Liver (tissue), 7 donors: ENCODE measurements at regions not wholly inside any gene's neighbourhood (a gene's known extent, or its start where the extent isn't known, plus 50 kb on each side); places are given as distances from the start of the nearest gene placed in this dataset.

Experiments used
- DNase-seq: peaks from one replicate; pipeline ENCODE4 v3.0.0-alpha.2; 2017; ENCODE audit warnings: low spot score
- H3K27ac ChIP-seq, 2 donors: one replicate each; pipeline ENCODE4 v1.7.0; 2013; ENCODE audit warnings: inconsistent platforms in 2 of 2, low read length in 2 of 2, control low read depth in 1 of 2, low read depth in 1 of 2, mild to moderate bottlenecking in 1 of 2
- H3K27me3 ChIP-seq, 4 donors: one replicate each; pipeline versions ENCODE4 v1.6.1 to v1.7.0; 2013; ENCODE audit warnings: low read length in 3 of 4, inconsistent platforms in 1 of 4, mild to moderate bottlenecking in 1 of 4, moderate library complexity in 1 of 4; ENCODE audit not compliant: control insufficient read depth in 4 of 4, insufficient read depth in 4 of 4
- H3K36me3 ChIP-seq, 4 donors: one replicate each; pipeline versions ENCODE4 v1.6.1 to v1.7.0; 2013; ENCODE audit warnings: low read length in 3 of 4, mild to moderate bottlenecking in 3 of 4, low read depth in 1 of 4, moderate library complexity in 1 of 4; ENCODE audit not compliant: control insufficient read depth in 4 of 4, insufficient read depth in 3 of 4
- H3K4me1 ChIP-seq, 4 donors: one replicate each; pipeline versions ENCODE4 v1.6.1 to v1.7.0; 2013; ENCODE audit warnings: low read length in 3 of 4, mild to moderate bottlenecking in 3 of 4, moderate library complexity in 1 of 4; ENCODE audit not compliant: control insufficient read depth in 4 of 4, insufficient read depth in 4 of 4
- H3K4me3 ChIP-seq, 3 donors: one replicate each; pipeline versions ENCODE4 v1.6.1 to v1.7.0; 2013; ENCODE audit warnings: low read length in 3 of 3, control low read depth in 1 of 3, low read depth in 1 of 3, mild to moderate bottlenecking in 1 of 3
- H3K9ac ChIP-seq, 2 donors: one replicate each; pipeline ENCODE4 v1.7.0; 2013; ENCODE audit warnings: low read length in 2 of 2, mild to moderate bottlenecking in 2 of 2, moderate library complexity in 2 of 2, control low read depth in 1 of 2, low read depth in 1 of 2
- H3K9me3 ChIP-seq, 4 donors: one replicate each; pipeline versions ENCODE4 v1.6.1 to v1.7.0; 2013; ENCODE audit warnings: low read length in 3 of 4; ENCODE audit not compliant: control insufficient read depth in 4 of 4
- ATF3 ChIP-seq: IDR thresholded peaks from 2 replicates; pipeline ENCODE4 v1.6.1; 2016; ENCODE audit warnings: antibody characterized with exemption
- EGR1 ChIP-seq, 2 donors: IDR thresholded peaks; 2 replicates each; pipeline ENCODE4 v1.6.1; 2016 to 2018; ENCODE audit warnings: antibody characterized with exemption in 2 of 2, low read depth in 2 of 2
- FOXA2 ChIP-seq: IDR thresholded peaks from 2 replicates; pipeline ENCODE4 v1.6.1; 2016; ENCODE audit warnings: antibody characterized with exemption
- HNF4A ChIP-seq, 2 donors: conservative IDR thresholded peaks; 2 replicates each; pipeline ENCODE4 v1.6.1; 2016; ENCODE audit warnings: antibody characterized with exemption in 2 of 2, mild to moderate bottlenecking in 2 of 2
- HNF4G ChIP-seq: IDR thresholded peaks from 2 replicates; pipeline ENCODE4 v1.6.1; 2016; ENCODE audit warnings: antibody characterized with exemption
- JUND ChIP-seq, 2 donors: IDR thresholded peaks; 2 replicates each; pipeline ENCODE4 v1.6.1; 2016; ENCODE audit warnings: antibody characterized with exemption in 2 of 2
- MAX ChIP-seq: IDR thresholded peaks from 2 replicates; pipeline ENCODE4 v1.6.1; 2016; ENCODE audit warnings: antibody characterized with exemption
- NR2F2 ChIP-seq: IDR thresholded peaks from 2 replicates; pipeline ENCODE4 v1.6.1; 2016; ENCODE audit warnings: antibody characterized with exemption
- RAD21 ChIP-seq, 2 donors: IDR thresholded peaks; 2 replicates each; pipeline ENCODE4 v1.6.1; 2016; ENCODE audit warnings: antibody characterized with exemption in 2 of 2, mild to moderate bottlenecking in 2 of 2
- RXRA ChIP-seq, 2 donors: IDR thresholded peaks; 2 replicates each; pipeline ENCODE4 v1.6.1; 2017 to 2018; ENCODE audit warnings: antibody characterized with exemption in 2 of 2, mild to moderate bottlenecking in 1 of 2
- SP1 ChIP-seq: IDR thresholded peaks from 2 replicates; pipeline ENCODE4 v1.6.1; 2018; ENCODE audit warnings: antibody characterized with exemption, mild to moderate bottlenecking
- TAF1 ChIP-seq: conservative IDR thresholded peaks from 2 replicates; pipeline ENCODE4 v1.6.1; 2016; ENCODE audit warnings: antibody characterized with exemption, mild to moderate bottlenecking
- YY1 ChIP-seq: IDR thresholded peaks from 2 replicates; pipeline ENCODE4 v1.6.1; 2016; ENCODE audit warnings: antibody characterized with exemption, mild to moderate bottlenecking
- ZBTB33 ChIP-seq: IDR thresholded peaks from 2 replicates; pipeline ENCODE4 v1.6.1; 2016; ENCODE audit warnings: antibody characterized with exemption
- WGBS: extraction: QIAGEN DNeasy Blood & Tissue Kit; methylation state at CpG from one replicate; pipeline ENCODE4 v1.1.7; 2013; 5-methylcytosine and 5-hydroxymethylcytosine counted together
- TF ChIP-seq, protein P1 (sequence below): IDR thresholded peaks from 2 replicates; pipeline ENCODE4 v1.6.1; 2016; ENCODE audit warnings: antibody characterized with exemption, mild to moderate bottlenecking
- donor health status: healthy.
- donor health status: healthy.
- donor health status: healthy.
- donor health status: healthy.

DNA sequence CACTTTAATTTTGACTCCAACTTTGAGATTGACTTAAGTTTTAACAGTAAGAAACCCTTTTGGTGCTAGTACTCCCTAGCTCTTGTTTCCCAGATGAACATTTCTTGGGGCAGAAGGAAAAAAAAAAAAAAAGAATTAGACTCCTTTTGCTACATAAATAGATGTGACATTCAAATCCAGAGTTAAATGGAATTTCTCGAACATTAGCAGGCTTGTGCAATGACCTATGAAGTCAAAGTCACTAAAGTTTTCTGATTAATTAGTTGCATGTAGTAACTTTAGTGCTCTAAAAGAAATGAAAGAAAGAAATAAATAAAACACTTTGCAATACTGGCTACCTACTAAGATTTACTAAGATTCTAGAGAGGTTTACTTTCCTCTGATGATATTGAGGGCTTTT is 106.8 kb downstream of the TMEM174 start:
- no peaks in the 10 kb centered on the region for H3K4me1 ChIP-seq
- H3K27ac ChIP-seq, result no peak overlapping the region
- no peaks in the 10 kb centered on the region for H3K9me3 ChIP-seq
- WGBS, result 67% methylated on average over 1 of the region's 1 CpG
- DNase-seq, result no peak
- no peaks in the 10 kb centered on the region for H3K36me3 ChIP-seq
- no peak overlapping the region for H3K4me3 ChIP-seq
- TF ChIP-seq YY1 (no peak), SP1 (no peak), NR2F2 (no peak), EGR1 (IDR thresholded peaks at IDR 0.05; ENCODE audit: low read depth in 2 of 2) (no peak), HNF4A (conservative IDR thresholded peaks at IDR 0.05) (no peak), RXRA (IDR thresholded peaks at IDR 0.05) (no peak), FOXA2 (no peak)
- H3K9ac ChIP-seq, result no peak overlapping the region
- H3K27me3 ChIP-seq, result peaks cover 0 to 6% (median 1%) of the 10 kb centered on the region in 4 donors

GRCh38 chr5:73278693-73279092 is 105.7 kb downstream of the TMEM174 start:
- WGBS, result 81% methylated on average over 6 of the region's 6 CpGs
- peaks cover 0 to 6% (median 1%) of the 10 kb centered on the region in 4 donors for H3K27me3 ChIP-seq
- H3K9me3 ChIP-seq, result no peaks in the 10 kb centered on the region
- H3K36me3 ChIP-seq, result no peaks in the 10 kb centered on the region
- no peak overlapping the region for H3K4me3 ChIP-seq
- no peak overlapping the region for H3K27ac ChIP-seq
- no peak for TF ChIP-seq YY1
- TF ChIP-seq ATF3, result no peak
- no peak for TF ChIP-seq TAF1
- no peak for TF ChIP-seq EGR1 (IDR thresholded peaks at IDR 0.05; ENCODE audit: low read depth in 2 of 2)
- DNase-seq, result no peak
- no peaks in the 10 kb centered on the region for H3K4me1 ChIP-seq
- no peak overlapping the region for H3K9ac ChIP-seq

DNA sequence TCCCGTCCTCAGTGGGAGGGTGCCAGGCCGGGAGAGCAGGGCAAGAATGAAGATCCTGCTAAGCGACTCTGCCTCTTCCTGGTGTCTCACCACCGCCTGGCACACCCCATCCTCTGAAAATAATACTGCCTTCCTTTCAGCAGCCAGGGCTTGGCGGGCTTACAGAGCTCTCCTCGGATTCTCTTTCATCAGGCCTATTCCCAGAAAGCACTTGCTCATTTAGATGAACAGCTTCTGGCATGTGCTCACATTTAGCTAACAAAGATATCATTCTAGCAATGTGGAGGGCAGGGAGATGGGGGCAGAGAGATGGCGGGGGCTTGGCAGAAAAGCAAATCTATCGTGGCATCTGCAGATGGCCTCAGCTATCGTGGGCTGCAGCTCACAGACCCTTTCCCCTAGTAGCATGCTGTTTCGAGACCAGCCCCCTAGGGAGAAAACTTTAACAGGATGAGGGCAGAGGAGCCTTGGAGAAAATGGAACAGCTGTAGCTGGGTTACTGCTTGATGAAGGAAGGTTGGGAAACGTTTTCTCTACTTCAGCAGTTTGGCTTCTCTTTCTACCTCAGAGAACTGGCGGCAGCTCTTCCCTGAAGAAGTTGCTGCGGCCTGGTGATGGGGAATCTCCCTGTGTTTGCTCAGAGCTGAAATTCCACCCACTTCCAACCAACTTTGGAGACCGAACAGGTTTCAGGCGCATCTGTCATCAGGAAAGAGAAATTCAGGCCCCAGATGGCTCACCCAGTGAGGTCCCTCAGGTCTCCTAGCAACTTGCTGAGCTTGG is 102.1 kb downstream of the TMEM174 start:
- Histone ChIP-seq H3K9ac (no peak overlapping the region), H3K4me1 (no peaks in the 10 kb centered on the region), H3K27ac (no peak overlapping the region), H3K36me3 (no peaks in the 10 kb centered on the region), H3K27me3 (no peaks in the 10 kb centered on the region), H3K9me3 (no peaks in the 10 kb centered on the region), H3K4me3 (no peak overlapping the region)
- no peak for DNase-seq
- 64% methylated on average over 15 of the region's 15 CpGs for WGBS
- TF ChIP-seq JUND (IDR thresholded peaks at IDR 0.05), result no peak
- no peak for TF ChIP-seq HNF4G
- TF ChIP-seq YY1, result no peak
- TF ChIP-seq RXRA (IDR thresholded peaks at IDR 0.05), result no peak
- TF ChIP-seq NR2F2, result no peak
- no peak for TF ChIP-seq EGR1 (IDR thresholded peaks at IDR 0.05; ENCODE audit: low read depth in 2 of 2)

DNA sequence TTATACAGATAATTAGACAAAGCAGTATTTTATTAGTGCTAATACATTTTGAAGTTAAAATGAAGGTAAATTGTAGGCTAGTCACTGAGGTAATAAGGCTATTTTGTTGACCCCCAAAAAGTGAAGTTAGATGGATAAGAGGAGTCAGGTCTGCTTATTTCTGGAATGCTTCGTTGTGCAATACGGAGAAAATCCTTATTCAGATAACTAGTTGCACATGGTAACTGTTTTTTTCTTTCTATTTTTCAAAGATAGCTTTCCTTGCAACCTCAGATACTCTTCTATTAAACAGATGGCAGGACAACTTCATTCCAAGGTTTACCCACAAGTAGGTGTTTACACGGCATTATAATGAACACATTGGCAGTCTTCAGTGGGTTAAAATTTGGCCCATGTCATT is 101.1 kb downstream of the TMEM174 start:
- H3K27ac ChIP-seq, result no peak overlapping the region
- no peak overlapping the region for H3K4me3 ChIP-seq
- H3K9ac ChIP-seq, result no peak overlapping the region
- H3K27me3 ChIP-seq, result peaks cover 0 to 1% (median 0%) of the 10 kb centered on the region in 4 donors
- no peaks in the 10 kb centered on the region for H3K36me3 ChIP-seq
- TF ChIP-seq TAF1 (no peak), ATF3 (no peak), EGR1 (IDR thresholded peaks at IDR 0.05; ENCODE audit: low read depth in 2 of 2) (no peak), HNF4A (conservative IDR thresholded peaks at IDR 0.05) (no peak), ZBTB33 (no peak), YY1 (no peak), JUND (IDR thresholded peaks at IDR 0.05) (no peak), HNF4G (no peak), MAX (no peak), RXRA (IDR thresholded peaks at IDR 0.05) (no peak), RAD21 (IDR thresholded peaks at IDR 0.05) (no peak), SP1 (no peak)
- TF ChIP-seq, protein P1, sequence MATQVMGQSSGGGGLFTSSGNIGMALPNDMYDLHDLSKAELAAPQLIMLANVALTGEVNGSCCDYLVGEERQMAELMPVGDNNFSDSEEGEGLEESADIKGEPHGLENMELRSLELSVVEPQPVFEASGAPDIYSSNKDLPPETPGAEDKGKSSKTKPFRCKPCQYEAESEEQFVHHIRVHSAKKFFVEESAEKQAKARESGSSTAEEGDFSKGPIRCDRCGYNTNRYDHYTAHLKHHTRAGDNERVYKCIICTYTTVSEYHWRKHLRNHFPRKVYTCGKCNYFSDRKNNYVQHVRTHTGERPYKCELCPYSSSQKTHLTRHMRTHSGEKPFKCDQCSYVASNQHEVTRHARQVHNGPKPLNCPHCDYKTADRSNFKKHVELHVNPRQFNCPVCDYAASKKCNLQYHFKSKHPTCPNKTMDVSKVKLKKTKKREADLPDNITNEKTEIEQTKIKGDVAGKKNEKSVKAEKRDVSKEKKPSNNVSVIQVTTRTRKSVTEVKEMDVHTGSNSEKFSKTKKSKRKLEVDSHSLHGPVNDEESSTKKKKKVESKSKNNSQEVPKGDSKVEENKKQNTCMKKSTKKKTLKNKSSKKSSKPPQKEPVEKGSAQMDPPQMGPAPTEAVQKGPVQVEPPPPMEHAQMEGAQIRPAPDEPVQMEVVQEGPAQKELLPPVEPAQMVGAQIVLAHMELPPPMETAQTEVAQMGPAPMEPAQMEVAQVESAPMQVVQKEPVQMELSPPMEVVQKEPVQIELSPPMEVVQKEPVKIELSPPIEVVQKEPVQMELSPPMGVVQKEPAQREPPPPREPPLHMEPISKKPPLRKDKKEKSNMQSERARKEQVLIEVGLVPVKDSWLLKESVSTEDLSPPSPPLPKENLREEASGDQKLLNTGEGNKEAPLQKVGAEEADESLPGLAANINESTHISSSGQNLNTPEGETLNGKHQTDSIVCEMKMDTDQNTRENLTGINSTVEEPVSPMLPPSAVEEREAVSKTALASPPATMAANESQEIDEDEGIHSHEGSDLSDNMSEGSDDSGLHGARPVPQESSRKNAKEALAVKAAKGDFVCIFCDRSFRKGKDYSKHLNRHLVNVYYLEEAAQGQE, result no peak
- no peaks in the 10 kb centered on the region for H3K4me1 ChIP-seq
- no peaks in the 10 kb centered on the region for H3K9me3 ChIP-seq
- no peak for DNase-seq
- WGBS, result 88% methylated on average over 3 of the region's 3 CpGs
